Neural cell (in vitro differentiated cells): ENCODE measurements at regions not wholly inside any gene's neighbourhood (a gene's known extent, or its start where the extent isn't known, plus 50 kb on each side); places are given as distances from the start of the nearest gene placed in this dataset.

Experiments
- H2AFZ ChIP-seq: fragments of 200-600, 300-800 bp; sonication (generic), shearing (Covaris generic); 2 replicates; pipeline ENCODE4 v1.6.0; 2014; ENCODE audit warnings: low read depth, mild to moderate bottlenecking, antibody characterized with exemption, low read length, moderate library complexity
- H3F3A ChIP-seq: fragments of 200-600 bp; shearing (Covaris generic); 2 replicates; pipeline ENCODE4 v1.6.1; 2016; ENCODE audit warnings: mild to moderate bottlenecking, moderate library complexity, mixed read lengths, antibody characterized with exemption, low read length; ENCODE audit not compliant: insufficient read depth, poor library complexity, severe bottlenecking
- H3K27ac ChIP-seq: fragments of 200-600, 300-800 bp; sonication (generic), shearing (Covaris generic); 2 replicates; pipeline ENCODE4 v1.5.1; 2014; ENCODE audit warnings: mild to moderate bottlenecking, low read length, moderate library complexity
- H3K27me3 ChIP-seq: fragments of 300-800, 200-600 bp; sonication (generic), shearing (Covaris generic); 2 replicates; pipeline ENCODE4 v1.6.0; 2014; ENCODE audit warnings: mild to moderate bottlenecking, low read depth, low read length, moderate library complexity; ENCODE audit not compliant: insufficient read depth
- H3K36me3 ChIP-seq: fragments of 300-800, 200-600 bp; sonication (generic), shearing (Covaris generic); 2 replicates; pipeline ENCODE4 v1.5.1; 2014; ENCODE audit warnings: mild to moderate bottlenecking, antibody characterized with exemption, low read length, moderate library complexity; ENCODE audit not compliant: insufficient read depth
- H3K4me2 ChIP-seq: fragments of 300-800, 200-600 bp; sonication (generic), shearing (Covaris generic); 2 replicates; pipeline ENCODE4 v1.6.0; 2014; ENCODE audit warnings: mild to moderate bottlenecking, low read length
- H3K4me3 ChIP-seq: fragments of 300-800, 200-600 bp; sonication (generic), shearing (Covaris generic); 2 replicates; pipeline ENCODE4 v1.5.1; 2014; ENCODE audit warnings: mild to moderate bottlenecking, low read length, moderate library complexity
- H3K79me2 ChIP-seq: fragments of 200-600 bp; shearing (Covaris generic); replicated peaks from 2 replicates; pipeline ENCODE4 v1.6.0; 2014; ENCODE audit warnings: mild to moderate bottlenecking, low read length, moderate library complexity; ENCODE audit not compliant: insufficient read depth
- H3K9ac ChIP-seq: fragments of 300-800, 200-600 bp; sonication (generic), shearing (Covaris generic); 2 replicates; pipeline ENCODE4 v1.6.1; 2016; ENCODE audit warnings: mild to moderate bottlenecking, low read length, mixed read lengths
- H3K9me2 ChIP-seq: fragments of 200-600 bp; shearing (Covaris generic); 2 replicates; pipeline ENCODE4 v1.6.1; 2016; ENCODE audit warnings: mild to moderate bottlenecking, low read length, mixed read lengths; ENCODE audit not compliant: insufficient read depth
- H3K9me3 ChIP-seq: fragments of 200-600, 300-800 bp; sonication (generic), shearing (Covaris generic); 2 replicates; pipeline ENCODE4 v1.6.1; 2016; ENCODE audit warnings: mild to moderate bottlenecking, mixed run types, low read length, moderate library complexity, mixed read lengths
- H4K20me1 ChIP-seq: fragments of 200-600 bp; shearing (Covaris generic); 2 replicates; pipeline ENCODE4 v1.6.1; 2016; ENCODE audit warnings: mild to moderate bottlenecking, mixed run types; ENCODE audit not compliant: insufficient read depth
- CTCF ChIP-seq: fragments of 450-650 bp; IDR thresholded peaks from 2 replicates; pipeline ENCODE4 v1.5.1; 2014; ENCODE audit warnings: antibody characterized with exemption, mild to moderate bottlenecking, moderate library complexity; ENCODE audit not compliant: poor library complexity, severe bottlenecking
- EP300 ChIP-seq: fragments of 450-650 bp; conservative IDR thresholded peaks from 2 replicates; pipeline ENCODE4 v1.6.1; 2014; ENCODE audit warnings: antibody characterized with exemption, mild to moderate bottlenecking, moderate library complexity; ENCODE audit not compliant: poor library complexity, severe bottlenecking
- EZH2 ChIP-seq: fragments of 200-600, 300-800 bp; shearing (Covaris generic), sonication (generic); IDR thresholded peaks from 2 replicates; pipeline ENCODE4 v1.6.1; 2014; ENCODE audit warnings: antibody characterized with exemption, low read length, borderline replicate concordance, mild to moderate bottlenecking; ENCODE audit not compliant: insufficient read depth, poor library complexity, severe bottlenecking
- MXI1 ChIP-seq: fragments of 450-650 bp; conservative IDR thresholded peaks from 2 replicates; pipeline ENCODE4 v1.6.1; 2014; ENCODE audit warnings: antibody characterized with exemption, mild to moderate bottlenecking; ENCODE audit not compliant: poor library complexity, severe bottlenecking
- POLR2AphosphoS5 ChIP-seq: IDR thresholded peaks from 2 replicates; pipeline ENCODE4 v1.6.1; 2012
- RAD21 ChIP-seq: fragments of 450-650 bp; conservative IDR thresholded peaks from 2 replicates; pipeline ENCODE4 v1.6.1; 2014; ENCODE audit warnings: antibody characterized with exemption, mild to moderate bottlenecking, moderate library complexity
- REST ChIP-seq: IDR thresholded peaks from 2 replicates; pipeline ENCODE4 v1.6.1; 2012; ENCODE audit warnings: borderline replicate concordance
- SMC3 ChIP-seq: fragments of 450-650 bp; conservative IDR thresholded peaks from 2 replicates; pipeline ENCODE4 v1.6.1; 2014; ENCODE audit warnings: antibody characterized with exemption, mild to moderate bottlenecking, moderate library complexity; ENCODE audit not compliant: poor library complexity
- TAF1 ChIP-seq: IDR thresholded peaks from 2 replicates; pipeline ENCODE4 v1.6.1; 2012; ENCODE audit warnings: low read depth

- H2AFZ ChIP-seq: no peak overlapping the region
- H3K4me2 ChIP-seq: no peak overlapping the region
- no peak overlapping the region for H3K9ac ChIP-seq
- H3K27ac ChIP-seq: no peak overlapping the region
- no peaks in the 10 kb centered on the region for H3F3A ChIP-seq
- no peak overlapping the region for H3K4me3 ChIP-seq
- TF ChIP-seq TAF1 (no peak), REST (no peak), RAD21 (no peak), POLR2AphosphoS5 (no peak), SMC3 (no peak), EP300 (no peak), CTCF (no peak), MXI1 (no peak), EZH2 (no peak)
- H3K27me3 ChIP-seq: no peaks in the 10 kb centered on the region
- no peaks in the 10 kb centered on the region for H4K20me1 ChIP-seq
- no peaks in the 10 kb centered on the region for H3K79me2 ChIP-seq
- H3K9me2 ChIP-seq: no peaks in the 10 kb centered on the region
- no peaks in the 10 kb centered on the region for H3K9me3 ChIP-seq
- no peaks in the 10 kb centered on the region for H3K36me3 ChIP-seq
These were observed 86.0 kb upstream of the BHLHE23 start for GRCh38 chr20:63092660-63093215.

- Histone ChIP-seq H3K79me2 (no peaks in the 10 kb centered on the region), H3K4me3 (no peak overlapping the region), H3K9me3 (no peaks in the 10 kb centered on the region), H3K4me2 (no peak overlapping the region), H4K20me1 (no peaks in the 10 kb centered on the region), H3K27me3 (no peaks in the 10 kb centered on the region), H3K9ac (no peak overlapping the region), H3K36me3 (no peaks in the 10 kb centered on the region), H3K9me2 (no peaks in the 10 kb centered on the region), H3K27ac (no peak overlapping the region), H2AFZ (no peak overlapping the region), H3F3A (no peaks in the 10 kb centered on the region)
- TF ChIP-seq RAD21 (no peak), TAF1 (no peak), REST (no peak), POLR2AphosphoS5 (no peak), MXI1 (no peak), SMC3 (no peak), EZH2 (no peak), CTCF (no peak), EP300 (no peak)
These were observed 85.3 kb upstream of the BHLHE23 start for GRCh38 chr20:63091901-63092659.
